Neural cell (in vitro differentiated cells): ENCODE measurements at regions not wholly inside any gene's neighbourhood (a gene's known extent, or its start where the extent isn't known, plus 50 kb on each side); places are given as distances from the start of the nearest gene placed in this dataset.

Source experiments
- CTCF ChIP-seq: fragments of 450-650 bp; IDR thresholded peaks from 2 replicates; pipeline ENCODE4 v1.5.1; 2014; ENCODE audit warnings: antibody characterized with exemption, mild to moderate bottlenecking, moderate library complexity; ENCODE audit not compliant: poor library complexity, severe bottlenecking
- EP300 ChIP-seq: fragments of 450-650 bp; conservative IDR thresholded peaks from 2 replicates; pipeline ENCODE4 v1.6.1; 2014; ENCODE audit warnings: antibody characterized with exemption, mild to moderate bottlenecking, moderate library complexity; ENCODE audit not compliant: poor library complexity, severe bottlenecking
- EZH2 ChIP-seq: fragments of 200-600, 300-800 bp; shearing (Covaris generic), sonication (generic); IDR thresholded peaks from 2 replicates; pipeline ENCODE4 v1.6.1; 2014; ENCODE audit warnings: antibody characterized with exemption, low read length, borderline replicate concordance, mild to moderate bottlenecking; ENCODE audit not compliant: insufficient read depth, poor library complexity, severe bottlenecking
- MXI1 ChIP-seq: fragments of 450-650 bp; conservative IDR thresholded peaks from 2 replicates; pipeline ENCODE4 v1.6.1; 2014; ENCODE audit warnings: antibody characterized with exemption, mild to moderate bottlenecking; ENCODE audit not compliant: poor library complexity, severe bottlenecking
- POLR2AphosphoS5 ChIP-seq: IDR thresholded peaks from 2 replicates; pipeline ENCODE4 v1.6.1; 2012
- RAD21 ChIP-seq: fragments of 450-650 bp; conservative IDR thresholded peaks from 2 replicates; pipeline ENCODE4 v1.6.1; 2014; ENCODE audit warnings: antibody characterized with exemption, mild to moderate bottlenecking, moderate library complexity
- REST ChIP-seq: IDR thresholded peaks from 2 replicates; pipeline ENCODE4 v1.6.1; 2012; ENCODE audit warnings: borderline replicate concordance
- SMC3 ChIP-seq: fragments of 450-650 bp; conservative IDR thresholded peaks from 2 replicates; pipeline ENCODE4 v1.6.1; 2014; ENCODE audit warnings: antibody characterized with exemption, mild to moderate bottlenecking, moderate library complexity; ENCODE audit not compliant: poor library complexity
- TAF1 ChIP-seq: IDR thresholded peaks from 2 replicates; pipeline ENCODE4 v1.6.1; 2012; ENCODE audit warnings: low read depth

- TF ChIP-seq MXI1 (no peak), POLR2AphosphoS5 (no peak), EZH2 (no peak), TAF1 (no peak), CTCF (no peak), SMC3 (no peak), EP300 (no peak), RAD21 (no peak), REST (no peak)
These were observed 84.8 kb downstream of the SLC25A46 start for GRCh38 chr5:110823571-110823970.
